Posterior vena cava (tissue), 2 donors: ENCODE measurements at regions not wholly inside any gene's neighbourhood (a gene's known extent, or its start where the extent isn't known, plus 50 kb on each side); places are given as distances from the start of the nearest gene placed in this dataset.
"Not testable (repeated sequence)": the region's sequence is repeated elsewhere in the genome, so short reads cannot be mapped to it uniquely, and the experiment has no call there.

Experiments used
- DNase-seq: peaks from one replicate; pipeline ENCODE4 v3.0.0-alpha.2; 2020; ENCODE audit warnings: low spot score
- intact Hi-C, 2 donors: fragments of 100-400 bp; cut with DNase I; formaldehyde crosslinking; loops; one replicate each; pipeline versions ENCODE4 v1.14.1 to v1.14.2; 2022 to 2023
- donor health status: DM: yes; HTN: yes; CAD: no.
- donor health status: DM: yes; HTN: yes; CAD: no.

- no peak for DNase-seq
- intact Hi-C loops: no loop called here
These were observed 691.5 kb upstream of the LRRN3 start for GRCh38 chr7:110399421-110399820.

DNA sequence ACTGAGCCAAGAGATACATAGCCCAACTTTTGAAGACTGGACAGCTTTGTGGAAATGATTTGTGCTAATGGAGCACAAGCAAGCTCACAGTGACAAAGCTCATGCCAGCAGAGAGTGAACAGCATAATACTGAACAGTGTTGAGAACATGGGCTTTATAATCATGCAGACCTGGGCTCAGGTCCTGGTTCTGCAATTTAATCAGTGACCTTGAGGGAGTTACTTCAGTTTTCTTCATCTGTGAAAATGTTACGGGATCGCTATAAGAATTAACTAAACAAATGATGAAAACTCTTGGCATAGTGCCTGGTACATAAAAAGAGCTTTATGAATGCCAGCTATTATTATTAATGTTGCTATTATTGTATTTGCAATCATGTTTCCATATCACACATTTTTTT lies 690.5 kb upstream of the LRRN3 start:
- no peak for DNase-seq
- intact Hi-C loops: no loop called here

DNA sequence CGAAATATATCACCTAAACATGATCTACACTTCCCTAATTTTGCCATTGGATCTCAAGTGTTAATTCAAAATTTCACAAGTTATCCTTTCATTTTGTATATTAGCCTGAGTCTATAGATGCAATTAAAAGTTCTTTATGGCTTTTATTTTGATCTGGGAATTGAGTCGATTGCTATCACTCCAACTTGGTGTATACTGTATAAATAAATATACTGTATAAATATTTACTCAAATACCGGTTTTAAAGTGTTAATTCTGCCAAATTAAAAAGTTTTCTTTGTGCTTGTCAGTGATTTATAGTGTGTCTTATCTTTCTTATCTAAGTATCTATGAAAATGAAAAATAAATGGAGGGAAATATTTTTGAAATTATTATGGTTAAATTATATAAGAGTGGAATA lies 683.7 kb upstream of the LRRN3 start:
- DNase-seq: no peak
- intact Hi-C loops: no loop called here

DNA sequence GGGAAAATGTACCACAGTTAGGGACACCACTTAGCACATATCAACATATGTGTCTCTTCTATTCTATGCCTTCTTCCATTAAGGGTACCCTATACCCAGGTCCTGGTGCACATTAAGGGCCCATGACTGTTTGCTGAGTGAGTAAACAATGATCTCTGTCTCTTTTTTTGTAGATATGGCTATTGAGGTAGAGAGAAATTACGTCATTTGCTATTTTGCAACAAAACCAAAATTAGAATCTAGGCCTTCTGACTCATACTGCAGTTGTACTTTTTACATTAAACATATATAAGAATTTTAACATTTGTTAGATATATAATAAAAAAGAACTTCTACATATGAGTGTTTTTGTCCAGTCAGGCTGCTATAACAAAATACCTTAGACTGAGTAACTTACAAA lies 683.2 kb upstream of the LRRN3 start:
- intact Hi-C loops: no loop called here
- DNase-seq: no peak

DNA sequence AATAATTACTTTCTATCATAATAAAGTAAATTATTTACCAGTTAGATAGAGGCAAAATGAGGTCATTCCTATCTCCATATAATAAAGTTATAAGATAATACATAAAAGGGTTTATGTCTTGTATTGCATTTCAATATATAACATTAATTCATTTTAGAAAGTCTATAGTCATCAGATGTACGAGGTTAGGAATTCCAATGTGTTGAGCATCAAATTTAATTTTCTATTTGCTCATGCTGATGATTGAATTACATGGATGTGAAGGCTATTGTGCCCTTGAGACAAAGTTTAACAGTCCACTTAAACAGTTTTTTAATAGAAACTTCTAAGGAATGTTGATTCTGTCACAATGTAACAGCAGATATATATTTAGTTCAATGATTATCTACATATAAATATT lies 678.3 kb upstream of the LRRN3 start:
- intact Hi-C loops: no loop called here
- DNase-seq: no peak

DNA sequence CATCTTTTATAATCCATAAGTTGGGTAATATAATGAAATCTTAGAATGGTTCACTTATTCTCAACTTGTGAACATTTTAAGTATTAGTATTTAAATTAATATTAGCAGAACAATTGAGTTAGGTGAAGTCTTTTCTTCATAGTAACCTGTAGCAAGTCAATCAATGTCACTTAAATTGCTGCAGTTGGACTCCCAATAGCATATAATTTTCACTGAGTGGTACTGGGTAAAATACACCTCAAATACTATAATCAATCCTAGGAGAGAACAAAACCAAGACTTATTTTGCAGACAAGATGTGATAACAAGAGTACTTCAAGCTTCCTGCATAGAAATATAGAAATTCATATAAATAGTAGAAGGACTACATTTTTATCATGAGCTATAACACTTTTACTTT lies 677.9 kb upstream of the LRRN3 start:
- intact Hi-C loops: no loop called here
- DNase-seq: no peak

- intact Hi-C loops: no loop called here
- no peak for DNase-seq
These were observed 673.3 kb upstream of the LRRN3 start for GRCh38 chr7:110417611-110418010.

DNA sequence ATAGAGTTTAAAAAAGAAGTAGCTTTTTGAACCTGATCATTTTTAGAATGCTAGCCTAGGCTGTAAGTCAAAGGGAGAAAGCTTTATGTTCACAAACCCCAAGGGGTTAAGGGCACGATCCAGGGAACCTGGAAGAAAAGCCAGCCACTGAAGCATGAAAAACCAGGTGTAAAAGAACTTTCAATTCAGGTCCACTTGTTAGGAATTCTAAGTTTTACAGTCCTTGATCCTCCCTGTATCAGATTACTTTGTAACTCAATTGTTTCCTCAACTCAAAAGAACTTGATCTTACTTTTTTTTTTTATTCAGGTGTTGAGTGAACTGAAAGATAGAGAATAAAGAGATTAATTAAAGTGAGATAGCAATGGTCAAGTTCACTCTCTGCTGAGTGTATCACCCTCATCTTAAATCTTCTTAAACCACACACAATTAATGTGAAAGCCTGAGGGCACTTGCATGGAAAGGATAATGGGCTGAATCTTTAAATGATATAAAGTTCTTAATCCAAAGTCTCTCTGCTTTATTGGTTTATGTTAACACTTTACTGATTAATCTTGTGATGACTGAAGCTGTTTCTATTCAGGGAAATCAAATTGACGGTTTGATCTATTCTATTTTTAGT lies 672.2 kb upstream of the LRRN3 start:
- intact Hi-C loops: no loop called here
- DNase-seq: no peak

GRCh38 chr7:110420788-110421187 lies 670.1 kb upstream of the LRRN3 start:
- DNase-seq: no peak
- intact Hi-C loops: no loop called here

DNA sequence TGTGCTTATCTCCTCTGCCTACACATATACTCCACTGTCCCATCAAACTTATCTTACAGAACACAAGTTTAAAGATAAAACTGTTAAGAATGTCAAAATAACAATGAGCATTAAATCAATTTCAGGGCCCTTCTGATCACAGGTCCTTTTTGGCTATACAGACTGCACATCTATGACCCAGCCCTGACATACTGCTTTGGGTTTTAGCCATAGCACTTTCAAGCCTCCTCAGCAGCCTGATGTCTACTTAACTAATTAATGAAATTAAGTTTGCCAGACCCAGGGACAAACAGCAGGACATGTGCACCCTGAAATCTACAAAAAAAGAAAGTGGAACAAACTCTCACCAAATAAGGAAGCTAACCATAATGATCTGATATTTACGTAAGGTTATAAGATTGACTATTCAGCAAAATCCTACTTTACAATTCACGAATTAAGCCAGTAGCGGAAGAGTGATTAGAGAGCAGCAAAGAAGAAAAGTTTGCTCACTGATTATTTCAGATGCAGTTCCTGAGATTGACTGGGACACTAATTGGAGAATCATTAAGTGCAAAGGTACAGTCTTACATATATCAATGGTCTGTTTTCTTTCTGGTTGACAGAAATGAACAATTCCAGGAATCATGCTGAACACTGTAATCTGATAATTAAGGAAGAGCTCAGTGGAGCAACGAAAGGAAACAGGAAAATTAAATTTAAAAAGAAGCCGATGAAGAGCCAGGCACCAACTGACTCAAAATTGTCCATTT lies 669.3 kb upstream of the LRRN3 start:
- intact Hi-C loops: no loop called here
- no peak for DNase-seq

GRCh38 chr7:110432061-110432553 lies 658.8 kb upstream of the LRRN3 start:
- DNase-seq: no peak
- intact Hi-C loops: no loop called here

DNA sequence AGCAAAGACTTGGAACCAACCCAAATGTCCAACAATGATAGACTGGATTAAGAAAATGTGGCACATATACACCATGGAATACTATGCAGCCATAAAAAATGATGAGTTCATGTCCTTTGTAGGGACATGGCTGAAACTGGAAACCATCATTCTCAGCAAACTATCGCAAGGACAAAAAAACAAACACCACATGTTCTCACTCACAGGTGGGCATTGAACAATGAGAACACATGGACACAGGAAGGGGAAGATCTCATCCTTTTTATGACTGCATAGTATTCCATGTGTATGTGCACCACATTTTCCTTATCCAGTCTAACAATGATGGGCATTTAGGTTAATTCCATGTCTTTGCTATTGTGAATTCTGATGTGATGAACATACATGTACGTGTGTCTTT lies 652.0 kb upstream of the LRRN3 start:
- DNase-seq, intact Hi-C loops: not testable (repeated sequence)

DNA sequence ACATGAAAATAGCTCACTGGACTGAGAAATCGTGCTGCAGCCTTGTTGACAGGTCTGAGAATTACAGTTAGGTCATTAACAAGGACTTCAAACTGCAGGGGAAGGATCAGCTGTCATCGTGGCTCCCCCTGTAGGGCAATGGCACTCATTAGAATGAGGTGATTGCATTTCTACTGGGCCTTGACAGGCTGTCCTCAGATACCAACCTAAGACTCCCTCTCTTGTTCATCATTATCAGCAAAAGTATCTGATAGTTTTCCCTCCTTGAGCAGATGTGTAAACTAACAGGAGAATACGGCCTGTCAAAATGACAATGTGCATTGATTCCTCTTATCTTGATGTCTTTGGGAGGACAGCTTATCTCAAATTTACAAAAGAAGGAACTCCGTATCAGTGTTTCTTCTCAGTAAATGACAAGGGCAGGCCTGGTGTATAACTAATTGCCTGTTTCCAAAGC lies 648.5 kb upstream of the LRRN3 start:
- DNase-seq: no peak
- intact Hi-C loops: no loop called here

GRCh38 chr7:110446658-110447057 lies 644.3 kb upstream of the LRRN3 start:
- no peak for DNase-seq
- intact Hi-C loops: no loop called here

- intact Hi-C loops: no loop called here
- no peak for DNase-seq
These were observed 642.0 kb upstream of the LRRN3 start for GRCh38 chr7:110448918-110449317.

DNA sequence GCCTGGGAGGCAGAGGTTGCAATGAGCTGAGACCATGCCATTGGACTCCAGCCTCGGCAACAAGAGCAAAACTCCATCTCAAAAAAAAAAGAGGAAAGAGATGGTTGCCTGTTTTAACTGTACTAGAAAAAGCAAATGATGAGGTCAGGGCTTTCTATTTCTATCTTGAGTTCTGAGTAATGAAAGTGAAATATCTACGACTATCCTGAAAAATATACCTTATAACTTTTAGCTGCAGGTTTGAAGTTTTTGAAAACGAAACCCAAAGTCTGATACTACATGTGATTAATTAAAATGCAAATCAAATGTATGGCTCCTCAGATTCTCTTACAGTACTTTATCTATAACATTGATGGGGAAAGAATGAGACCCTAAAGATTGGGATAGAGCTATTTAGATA lies 636.2 kb upstream of the LRRN3 start:
- intact Hi-C loops: no loop called here
- DNase-seq: no peak

- intact Hi-C loops: no loop called here
- DNase-seq: no peak
These were observed 629.3 kb upstream of the LRRN3 start for GRCh38 chr7:110461621-110462020.

- intact Hi-C loops: no loop called here
- DNase-seq: no peak
These were observed 620.5 kb upstream of the LRRN3 start for GRCh38 chr7:110470420-110470819.

DNA sequence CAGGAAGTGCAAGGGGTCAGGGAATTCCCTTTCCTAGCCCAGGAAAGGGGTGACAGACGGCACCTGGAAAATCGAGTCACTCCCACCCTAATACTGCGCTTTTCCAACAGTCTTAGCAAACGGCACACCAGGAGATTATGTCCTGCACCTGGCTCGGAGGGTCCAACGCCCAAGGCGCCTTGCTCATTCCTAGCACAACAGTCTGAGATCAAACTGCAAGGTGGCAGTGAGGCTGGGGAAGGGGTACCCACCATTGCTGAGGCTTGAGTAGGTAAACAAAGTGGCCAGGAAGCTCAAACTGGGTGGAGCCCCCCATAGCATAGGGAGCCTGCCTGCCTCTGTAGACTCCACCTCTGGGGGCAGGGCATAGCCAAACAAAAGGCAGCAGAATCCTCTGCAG lies 618.5 kb upstream of the LRRN3 start:
- intact Hi-C loops, DNase-seq: not testable (repeated sequence)

- intact Hi-C loops: no loop called here
- DNase-seq: no peak
These were observed 610.0 kb upstream of the LRRN3 start for GRCh38 chr7:110480964-110481363.

DNA sequence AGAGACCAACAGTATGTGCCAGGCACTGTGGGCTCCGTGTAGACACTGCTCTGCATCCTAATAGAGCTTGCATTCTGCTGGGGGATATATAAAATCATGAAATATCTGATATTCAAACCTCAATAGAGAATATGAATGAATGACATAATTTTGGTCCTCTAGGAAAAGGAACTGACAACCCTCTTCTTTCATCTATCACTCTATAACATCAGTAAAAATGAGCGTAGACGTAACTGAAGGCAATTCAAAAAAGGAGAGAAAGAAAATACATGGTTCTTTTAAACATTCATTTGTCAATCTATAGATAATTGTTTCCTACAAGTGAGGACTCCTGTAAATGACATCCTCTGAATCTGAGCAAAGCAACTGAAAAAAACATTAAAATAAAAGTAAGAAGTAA lies 607.4 kb upstream of the LRRN3 start:
- intact Hi-C loops: no loop called here
- no peak for DNase-seq
